Prostate gland (tissue), 2 donors: ENCODE measurements at regions not wholly inside any gene's neighbourhood (a gene's known extent, or its start where the extent isn't known, plus 50 kb on each side); places are given as distances from the start of the nearest gene placed in this dataset.

Experiments used
- CTCF ChIP-seq, 4 experiments: fragments of 200-600 bp in 2 of 4; fragments of 450-650 bp in 2 of 4; sonication (generic) in 2 of 4; IDR thresholded peaks; 1 replicate in 3 of 4; 2 replicates in 1 of 4; pipeline ENCODE4 v1.5.1; 2016 to 2019; ENCODE audit warnings: antibody characterized with exemption in 4 of 4, mild to moderate bottlenecking in 2 of 4, moderate library complexity in 2 of 4
- POLR2A ChIP-seq: fragments of 450-650 bp; IDR thresholded peaks from one replicate; pipeline ENCODE4 v1.6.1; 2016; ENCODE audit warnings: antibody characterized with exemption, mild to moderate bottlenecking

GRCh38 chr2:118460425-118460824, 372.2 kb downstream of the INSIG2 start:
- TF ChIP-seq CTCF (IDR thresholded peaks at IDR 0.05) (no peak), POLR2A (no peak)
